OCI-LY3 (cell line): ENCODE measurements at regions not wholly inside any gene's neighbourhood (a gene's known extent, or its start where the extent isn't known, plus 50 kb on each side); places are given as distances from the start of the nearest gene placed in this dataset.

ENCODE experiments used
- H2AFZ ChIP-seq: fragments of 200-600, 300-600 bp; shearing (Covaris generic); 2 replicates; pipeline ENCODE4 v1.6.0; 2014; ENCODE audit warnings: antibody characterized with exemption, low read depth, low read length
- H3K27ac ChIP-seq: fragments of 200-600, 300-600 bp; sonication (generic); 2 replicates; pipeline ENCODE4 v1.5.1; 2014; ENCODE audit warnings: mild to moderate bottlenecking, low read length, moderate library complexity, mixed read lengths
- H3K27me3 ChIP-seq: fragments of 200-600, 300-600 bp; sonication (generic); 2 replicates; pipeline ENCODE4 v1.6.1; 2014; ENCODE audit warnings: low read depth, low read length, mixed read lengths
- H3K36me3 ChIP-seq: fragments of 200-600, 300-600 bp; sonication (generic); replicated peaks from 2 replicates; pipeline ENCODE3; 2014; ENCODE audit warnings: low read depth, low read length, mixed read lengths
- H3K4me1 ChIP-seq: fragments of 300-600, 200-600 bp; sonication (generic); 2 replicates; pipeline ENCODE4 v1.6.1; 2014; ENCODE audit warnings: low read length, mixed read lengths
- H3K4me2 ChIP-seq: fragments of 200-600, 300-600 bp; sonication (generic); 2 replicates; pipeline ENCODE4 v1.6.1; 2014; ENCODE audit warnings: low read length, mixed read lengths
- H3K4me3 ChIP-seq: fragments of 300-600, 200-600 bp; sonication (generic); 2 replicates; pipeline ENCODE4 v1.5.1; 2014; ENCODE audit warnings: antibody characterized with exemption, mild to moderate bottlenecking, low read length, moderate library complexity
- H3K79me2 ChIP-seq: fragments of 300-600, 200-600 bp; shearing (Covaris generic); 2 replicates; pipeline ENCODE4 v1.6.1; 2014; ENCODE audit warnings: mild to moderate bottlenecking, low read length, mixed read lengths
- H3K9ac ChIP-seq: fragments of 300-600, 200-600 bp; shearing (Covaris generic); 2 replicates; pipeline ENCODE4 v1.6.0; 2014; ENCODE audit warnings: mild to moderate bottlenecking, low read length, moderate library complexity
- H3K9me3 ChIP-seq: fragments of 200-600, 300-600 bp; shearing (Covaris generic); 2 replicates; pipeline ENCODE4 v1.6.1; 2014; ENCODE audit warnings: low read length, mixed read lengths; ENCODE audit not compliant: insufficient read depth
- H4K20me1 ChIP-seq: fragments of 200-600, 300-600 bp; sonication (generic); 2 replicates; pipeline ENCODE4 v1.6.1; 2016; ENCODE audit warnings: low read length, mixed read lengths; ENCODE audit not compliant: insufficient read depth
- CTCF ChIP-seq: fragments of 200-600, 300-600 bp; sonication (generic); IDR thresholded peaks from 2 replicates; pipeline ENCODE4 v1.5.1; 2014; ENCODE audit warnings: antibody characterized with exemption, low read length, low read depth
- EZH2phosphoT487 ChIP-seq: fragments of 200-600 bp; shearing (Covaris generic); IDR thresholded peaks from 2 replicates; pipeline ENCODE4 v1.6.1; 2018; ENCODE audit warnings: antibody characterized with exemption, mixed run types, low read depth

- H3K4me1 ChIP-seq: no peaks in the 10 kb centered on the region
- H3K9ac ChIP-seq: no peak overlapping the region
- H3K36me3 ChIP-seq: no peaks in the 10 kb centered on the region
- no peaks in the 10 kb centered on the region for H4K20me1 ChIP-seq
- H3K79me2 ChIP-seq: no peaks in the 10 kb centered on the region
- no peaks in the 10 kb centered on the region for H3K27me3 ChIP-seq
- H3K4me2 ChIP-seq: no peak overlapping the region
- no peak overlapping the region for H3K27ac ChIP-seq
- no peak for TF ChIP-seq EZH2phosphoT487
- no peak for TF ChIP-seq CTCF
- H3K9me3 ChIP-seq: no peaks in the 10 kb centered on the region
- H3K4me3 ChIP-seq: no peak overlapping the region
- no peak overlapping the region for H2AFZ ChIP-seq
Measured at GRCh38 chr15:53834214-53834613, 74.8 kb upstream of the WDR72 start.

- no peaks in the 10 kb centered on the region for H3K27me3 ChIP-seq
- TF ChIP-seq CTCF (no peak), EZH2phosphoT487 (no peak)
- no peaks in the 10 kb centered on the region for H4K20me1 ChIP-seq
- H3K36me3 ChIP-seq: no peaks in the 10 kb centered on the region
- no peaks in the 10 kb centered on the region for H3K9me3 ChIP-seq
- no peak overlapping the region for H2AFZ ChIP-seq
- H3K4me3 ChIP-seq: no peak overlapping the region
- H3K79me2 ChIP-seq: no peaks in the 10 kb centered on the region
- H3K4me1 ChIP-seq: no peaks in the 10 kb centered on the region
- no peak overlapping the region for H3K4me2 ChIP-seq
- no peak overlapping the region for H3K9ac ChIP-seq
- H3K27ac ChIP-seq: no peak overlapping the region
Measured at GRCh38 chr15:53833134-53833624, 73.7 kb upstream of the WDR72 start.

- Histone ChIP-seq H4K20me1 (no peaks in the 10 kb centered on the region), H3K36me3 (no peaks in the 10 kb centered on the region), H3K4me3 (no peak overlapping the region), H3K9me3 (no peaks in the 10 kb centered on the region), H3K27me3 (no peaks in the 10 kb centered on the region), H3K27ac (no peak overlapping the region), H3K79me2 (no peaks in the 10 kb centered on the region), H2AFZ (no peak overlapping the region), H3K4me2 (no peak overlapping the region), H3K9ac (no peak overlapping the region), H3K4me1 (no peaks in the 10 kb centered on the region)
- no peak for TF ChIP-seq CTCF
- TF ChIP-seq EZH2phosphoT487: no peak
Measured at GRCh38 chr15:53831907-53832770, 72.7 kb upstream of the WDR72 start.

- H3K36me3 ChIP-seq: no peaks in the 10 kb centered on the region
- no peak overlapping the region for H3K4me2 ChIP-seq
- H3K79me2 ChIP-seq: no peaks in the 10 kb centered on the region
- no peaks in the 10 kb centered on the region for H3K9me3 ChIP-seq
- no peak overlapping the region for H3K9ac ChIP-seq
- H3K4me1 ChIP-seq: no peaks in the 10 kb centered on the region
- H3K27me3 ChIP-seq: no peaks in the 10 kb centered on the region
- H4K20me1 ChIP-seq: no peaks in the 10 kb centered on the region
- H3K27ac ChIP-seq: no peak overlapping the region
- no peak overlapping the region for H2AFZ ChIP-seq
- no peak overlapping the region for H3K4me3 ChIP-seq
- TF ChIP-seq EZH2phosphoT487 (no peak), CTCF (no peak)
Measured at GRCh38 chr15:53830707-53831386, 71.4 kb upstream of the WDR72 start.
